ENCODE measurements at regions not wholly inside any gene's neighbourhood (a gene's known extent, or its start where the extent isn't known, plus 50 kb on each side); places are given as distances from the start of the nearest gene placed in this dataset.

GRCh38 chr5:17925276-17925675, 291.0 kb downstream of the TAF11L14 start:
- in situ Hi-C loops (cut with HindIII; ENCODE audit: low pct_unique_long_range_greater_than_20kb, low sequenced_read_pairs): no loop called here
- no peak overlapping the region for H3K27ac ChIP-seq (ENCODE audit: low read length)
- ATAC-seq (no peak), DNase-seq (ENCODE audit: low read depth, low spot score) (no peak)
- H3K4me1 ChIP-seq (ENCODE audit: control insufficient read depth, insufficient read depth, low read length): no peaks in the 10 kb centered on the region
- no peak for TF ChIP-seq CTCF (IDR thresholded peaks at IDR 0.05)
- H3K36me3 ChIP-seq (ENCODE audit: control insufficient read depth, insufficient read depth, low read length): no peaks in the 10 kb centered on the region
- intact Hi-C loops (cut with micrococcal nuclease; ENCODE audit: unreplicated experiment): no loop called here
- ChIA-PET POLR2A (no interaction called here), CTCF (no interaction called here)
- no peaks in the 10 kb centered on the region for H3K9me3 ChIP-seq (ENCODE audit: control insufficient read depth, insufficient read depth, low read depth, low read length)
- BruUV-seq (replicated peaks): no TSS peak
- no peak overlapping the region for H3K4me3 ChIP-seq (ENCODE audit: low read depth in 2 of 2, low read length in 2 of 2)
- H3K27me3 ChIP-seq (ENCODE audit: control insufficient read depth, insufficient read depth, low read length): no peaks in the 10 kb centered on the region

- Histone ChIP-seq H3K36me3 (ENCODE audit: control insufficient read depth, insufficient read depth, low read length) (no peaks in the 10 kb centered on the region), H3K9me3 (ENCODE audit: control insufficient read depth, insufficient read depth, low read depth, low read length) (no peaks in the 10 kb centered on the region), H3K27me3 (ENCODE audit: control insufficient read depth, insufficient read depth, low read length) (no peaks in the 10 kb centered on the region), H3K4me3 (ENCODE audit: low read depth in 2 of 2, low read length in 2 of 2) (no peak overlapping the region), H3K27ac (ENCODE audit: low read length) (no peak overlapping the region), H3K4me1 (ENCODE audit: control insufficient read depth, insufficient read depth, low read length) (no peaks in the 10 kb centered on the region)
- intact Hi-C loops (cut with micrococcal nuclease; ENCODE audit: unreplicated experiment): no loop called here
- no peak for DNase-seq (ENCODE audit: low read depth, low spot score)
- BruUV-seq (replicated peaks): no TSS peak
- CTCF ChIA-PET: no interaction called here
- no peak for TF ChIP-seq REST (IDR thresholded peaks at IDR 0.05; ENCODE audit: insufficient read depth in 1 of 2, low read depth in 2 of 2, low read length in 1 of 2)
- TF ChIP-seq CTCF (IDR thresholded peaks at IDR 0.05): no peak
- TF ChIP-seq SIN3A (IDR thresholded peaks at IDR 0.05; ENCODE audit: borderline replicate concordance, insufficient read depth, low read depth, low read length): no peak
- no peak for TF ChIP-seq POLR2AphosphoS5 (IDR thresholded peaks at IDR 0.05; ENCODE audit: low read depth, low read length)
- TF ChIP-seq TCF7L2 (IDR thresholded peaks at IDR 0.05; ENCODE audit: low read depth, low read length): no peak
- in situ Hi-C loops (cut with HindIII; ENCODE audit: low pct_unique_long_range_greater_than_20kb, low sequenced_read_pairs): no loop called here
- ATAC-seq: no peak
- POLR2A ChIA-PET: no interaction called here
These were observed 294.3 kb downstream of the TAF11L14 start for GRCh38 chr5:17928581-17928981.

GRCh38 chr5:17929171-17929570, 294.9 kb downstream of the TAF11L14 start:
- ChIA-PET POLR2A (no interaction called here), CTCF (no interaction called here)
- ATAC-seq (no peak), DNase-seq (ENCODE audit: low read depth, low spot score) (no peak)
- in situ Hi-C loops (cut with HindIII; ENCODE audit: low pct_unique_long_range_greater_than_20kb, low sequenced_read_pairs) (no loop called here), intact Hi-C loops (cut with micrococcal nuclease; ENCODE audit: unreplicated experiment) (no loop called here)
- Histone ChIP-seq H3K36me3 (ENCODE audit: control insufficient read depth, insufficient read depth, low read length) (no peaks in the 10 kb centered on the region), H3K4me3 (ENCODE audit: low read depth in 2 of 2, low read length in 2 of 2) (no peak overlapping the region), H3K9me3 (ENCODE audit: control insufficient read depth, insufficient read depth, low read depth, low read length) (no peaks in the 10 kb centered on the region), H3K27me3 (ENCODE audit: control insufficient read depth, insufficient read depth, low read length) (no peaks in the 10 kb centered on the region), H3K27ac (ENCODE audit: low read length) (no peak overlapping the region), H3K4me1 (ENCODE audit: control insufficient read depth, insufficient read depth, low read length) (no peaks in the 10 kb centered on the region)
- TF ChIP-seq SIN3A (IDR thresholded peaks at IDR 0.05; ENCODE audit: borderline replicate concordance, insufficient read depth, low read depth, low read length) (no peak), TCF7L2 (IDR thresholded peaks at IDR 0.05; ENCODE audit: low read depth, low read length) (no peak), CTCF (IDR thresholded peaks at IDR 0.05) (no peak), REST (IDR thresholded peaks at IDR 0.05; ENCODE audit: insufficient read depth in 1 of 2, low read depth in 2 of 2, low read length in 1 of 2) (no peak), POLR2AphosphoS5 (IDR thresholded peaks at IDR 0.05; ENCODE audit: low read depth, low read length) (no peak)
- BruUV-seq (replicated peaks): no TSS peak
